HepG2 (cell line): ENCODE measurements at regions not wholly inside any gene's neighbourhood (a gene's known extent, or its start where the extent isn't known, plus 50 kb on each side); places are given as distances from the start of the nearest gene placed in this dataset.

Experiments
- BORCS8-MEF2B ChIP-seq: sonication (generic); formaldehyde crosslinking; IDR thresholded peaks from 2 replicates; pipeline ENCODE4 v1.8.0; 2022; ENCODE audit warnings: mild to moderate bottlenecking, missing genetic modification reagents
- DMAP1 ChIP-seq: IDR thresholded peaks from 2 replicates; pipeline ENCODE4 v1.6.1; 2016
- EHMT2 ChIP-seq: fragments of 200-600 bp; sonication (generic); IDR thresholded peaks from 2 replicates; pipeline ENCODE4 v1.7.0; 2017; ENCODE audit warnings: antibody characterized with exemption, low read depth, low read length, borderline replicate concordance
- ELF1 ChIP-seq: sonication (generic); formaldehyde crosslinking; IDR thresholded peaks from 2 replicates; pipeline ENCODE4 v1.4.0; 2020; ENCODE audit warnings: missing genetic modification reagents
- FOXA3 ChIP-seq: IDR thresholded peaks from 2 replicates; pipeline ENCODE4 v1.6.1; 2016; ENCODE audit warnings: missing genetic modification reagents, missing compliant biosample characterization
- FOXK1 ChIP-seq: sonication (generic); formaldehyde crosslinking; IDR thresholded peaks from 2 replicates; pipeline ENCODE4 v1.4.0; 2020; ENCODE audit warnings: low read depth, missing genetic modification reagents, borderline replicate concordance
- FOXP1 ChIP-seq, 2 experiments: fragments of 450-650 bp in 1 of 2; IDR thresholded peaks; 2 replicates each; pipeline ENCODE4 v1.6.1; 2017 to 2018; ENCODE audit warnings: antibody characterized with exemption in 1 of 2
- GATAD1 ChIP-seq: IDR thresholded peaks from 2 replicates; pipeline ENCODE4 v1.6.1; 2016; ENCODE audit warnings: missing genetic modification reagents, missing compliant biosample characterization
- MED1 ChIP-seq: sonication (generic); formaldehyde crosslinking; IDR thresholded peaks from 2 replicates; pipeline ENCODE4 v1.4.0; 2020; ENCODE audit warnings: missing genetic modification reagents
- NCOA2 ChIP-seq: sonication (generic); formaldehyde crosslinking; IDR thresholded peaks from 2 replicates; pipeline ENCODE4 v1.8.0; 2022; ENCODE audit warnings: inconsistent platforms
- NR1H2 ChIP-seq: sonication (generic); formaldehyde crosslinking; IDR thresholded peaks from 2 replicates; pipeline ENCODE4 v1.8.1; 2022; ENCODE audit warnings: low read depth, missing genetic modification reagents, borderline replicate concordance
- NR2F1 ChIP-seq, 2 experiments: fragments of 450-650 bp in 1 of 2; formaldehyde crosslinking in 1 of 2; IDR thresholded peaks; 2 replicates each; pipeline versions ENCODE4 v1.5.0 to v1.6.1; 2016 to 2020; ENCODE audit warnings: mild to moderate bottlenecking in 1 of 2, missing compliant biosample characterization in 1 of 2, missing genetic modification reagents in 1 of 2, moderate library complexity in 1 of 2
- PHF5A ChIP-seq: IDR thresholded peaks from one replicate; pipeline ENCODE4 v1.6.1; 2018; ENCODE audit warnings: low read depth, missing genetic modification reagents; ENCODE audit not compliant: unreplicated experiment
- POLR2AphosphoS2 ChIP-seq: IDR thresholded peaks from 2 replicates; pipeline ENCODE4 v1.6.1; 2011; ENCODE audit warnings: low read depth, low read length, improper control_type of control experiment
- SMARCE1 ChIP-seq: fragments of 450-650 bp; IDR thresholded peaks from 2 replicates; pipeline ENCODE4 v1.6.1; 2017; ENCODE audit warnings: borderline replicate concordance
- SP140L ChIP-seq: sonication (generic); formaldehyde crosslinking; IDR thresholded peaks from 2 replicates; pipeline ENCODE4 v1.4.0; 2020; ENCODE audit warnings: missing genetic modification reagents, borderline replicate concordance
- TEAD3 ChIP-seq: optimal IDR thresholded peaks from 2 replicates; pipeline ENCODE3; 2016; ENCODE audit warnings: borderline replicate concordance
- TP53 ChIP-seq: sonication (generic); formaldehyde crosslinking; conservative IDR thresholded peaks from 2 replicates; pipeline ENCODE4 v1.4.0; 2020; ENCODE audit warnings: missing genetic modification reagents
- TRAFD1 ChIP-seq: sonication (generic); formaldehyde crosslinking; IDR thresholded peaks from 2 replicates; pipeline ENCODE4 v1.5.1; 2020; ENCODE audit warnings: missing genetic modification reagents, mild to moderate bottlenecking, borderline replicate concordance
- YEATS4 ChIP-seq: sonication (generic); formaldehyde crosslinking; IDR thresholded peaks from 2 replicates; pipeline ENCODE4 v1.4.0; 2020; ENCODE audit warnings: missing genetic modification reagents, borderline replicate concordance
- ZFP37 ChIP-seq: sonication (generic); formaldehyde crosslinking; IDR thresholded peaks from 2 replicates; pipeline ENCODE4 v1.4.0; 2020; ENCODE audit warnings: missing genetic modification reagents, borderline replicate concordance
- ZNF512 ChIP-seq: sonication (generic); formaldehyde crosslinking; IDR thresholded peaks from 2 replicates; pipeline ENCODE4 v1.4.0; 2020; ENCODE audit warnings: mild to moderate bottlenecking, missing genetic modification reagents
- ZNF720 ChIP-seq: sonication (generic); formaldehyde crosslinking; IDR thresholded peaks from 2 replicates; pipeline ENCODE4 v1.4.0; 2020; ENCODE audit warnings: missing genetic modification reagents
- TF ChIP-seq, protein P1 (sequence below): IDR thresholded peaks from 2 replicates; pipeline ENCODE4 v1.6.1; 2018; ENCODE audit warnings: missing genetic modification reagents
- TF ChIP-seq, protein P2 (sequence below): sonication (generic); formaldehyde crosslinking; conservative IDR thresholded peaks from 2 replicates; pipeline ENCODE4 v1.4.0; 2020; ENCODE audit warnings: mild to moderate bottlenecking, missing genetic modification reagents, moderate library complexity

DNA sequence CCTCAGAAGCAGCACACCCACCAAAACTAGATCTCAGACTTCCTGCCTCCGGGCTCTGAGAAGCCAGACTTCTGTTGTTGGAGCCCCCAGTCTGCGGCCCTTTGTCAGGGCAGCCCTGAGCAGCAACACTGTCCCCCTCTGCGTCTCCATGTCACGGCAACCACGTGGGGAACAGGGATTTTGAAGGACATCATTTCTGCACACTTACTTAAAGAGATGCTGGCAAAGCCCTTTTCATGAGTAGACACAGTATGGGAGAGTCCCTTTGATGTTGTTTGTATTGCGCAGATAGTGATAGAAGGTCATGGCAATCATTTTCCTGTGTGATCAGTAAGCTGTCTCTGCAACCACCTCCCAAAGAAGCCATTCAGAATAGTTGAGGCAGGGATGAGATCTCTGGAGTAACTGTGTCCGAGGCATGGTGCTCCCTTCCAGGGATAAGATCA, 69.1 kb upstream of the ID2 start (continued):
- TF ChIP-seq SP140L (CRISPR knock-in tag), result no peak
- peak; percentile 73 for TF ChIP-seq MED1 (CRISPR knock-in tag)
- no peak for TF ChIP-seq ZNF512 (CRISPR knock-in tag)
- TF ChIP-seq FOXK1 (CRISPR knock-in tag), result no peak
- no peak for TF ChIP-seq TRAFD1 (CRISPR knock-in tag)
- no peak for TF ChIP-seq NR1H2 (CRISPR knock-in tag)
- TF ChIP-seq POLR2AphosphoS2, result no peak
- TF ChIP-seq FOXP1 (IDR thresholded peaks at IDR 0.05), result no peak
- TF ChIP-seq FOXP1 (CRISPR knock-in tag; IDR thresholded peaks at IDR 0.05), result peak; percentile 72
- TF ChIP-seq, protein P1, sequence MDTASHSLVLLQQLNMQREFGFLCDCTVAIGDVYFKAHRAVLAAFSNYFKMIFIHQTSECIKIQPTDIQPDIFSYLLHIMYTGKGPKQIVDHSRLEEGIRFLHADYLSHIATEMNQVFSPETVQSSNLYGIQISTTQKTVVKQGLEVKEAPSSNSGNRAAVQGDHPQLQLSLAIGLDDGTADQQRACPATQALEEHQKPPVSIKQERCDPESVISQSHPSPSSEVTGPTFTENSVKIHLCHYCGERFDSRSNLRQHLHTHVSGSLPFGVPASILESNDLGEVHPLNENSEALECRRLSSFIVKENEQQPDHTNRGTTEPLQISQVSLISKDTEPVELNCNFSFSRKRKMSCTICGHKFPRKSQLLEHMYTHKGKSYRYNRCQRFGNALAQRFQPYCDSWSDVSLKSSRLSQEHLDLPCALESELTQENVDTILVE (CRISPR knock-in tag), result peak; percentile 41; the same call in 1 of the 2 replicates
- TF ChIP-seq ELF1 (CRISPR knock-in tag), result no peak
- TF ChIP-seq, protein P2, sequence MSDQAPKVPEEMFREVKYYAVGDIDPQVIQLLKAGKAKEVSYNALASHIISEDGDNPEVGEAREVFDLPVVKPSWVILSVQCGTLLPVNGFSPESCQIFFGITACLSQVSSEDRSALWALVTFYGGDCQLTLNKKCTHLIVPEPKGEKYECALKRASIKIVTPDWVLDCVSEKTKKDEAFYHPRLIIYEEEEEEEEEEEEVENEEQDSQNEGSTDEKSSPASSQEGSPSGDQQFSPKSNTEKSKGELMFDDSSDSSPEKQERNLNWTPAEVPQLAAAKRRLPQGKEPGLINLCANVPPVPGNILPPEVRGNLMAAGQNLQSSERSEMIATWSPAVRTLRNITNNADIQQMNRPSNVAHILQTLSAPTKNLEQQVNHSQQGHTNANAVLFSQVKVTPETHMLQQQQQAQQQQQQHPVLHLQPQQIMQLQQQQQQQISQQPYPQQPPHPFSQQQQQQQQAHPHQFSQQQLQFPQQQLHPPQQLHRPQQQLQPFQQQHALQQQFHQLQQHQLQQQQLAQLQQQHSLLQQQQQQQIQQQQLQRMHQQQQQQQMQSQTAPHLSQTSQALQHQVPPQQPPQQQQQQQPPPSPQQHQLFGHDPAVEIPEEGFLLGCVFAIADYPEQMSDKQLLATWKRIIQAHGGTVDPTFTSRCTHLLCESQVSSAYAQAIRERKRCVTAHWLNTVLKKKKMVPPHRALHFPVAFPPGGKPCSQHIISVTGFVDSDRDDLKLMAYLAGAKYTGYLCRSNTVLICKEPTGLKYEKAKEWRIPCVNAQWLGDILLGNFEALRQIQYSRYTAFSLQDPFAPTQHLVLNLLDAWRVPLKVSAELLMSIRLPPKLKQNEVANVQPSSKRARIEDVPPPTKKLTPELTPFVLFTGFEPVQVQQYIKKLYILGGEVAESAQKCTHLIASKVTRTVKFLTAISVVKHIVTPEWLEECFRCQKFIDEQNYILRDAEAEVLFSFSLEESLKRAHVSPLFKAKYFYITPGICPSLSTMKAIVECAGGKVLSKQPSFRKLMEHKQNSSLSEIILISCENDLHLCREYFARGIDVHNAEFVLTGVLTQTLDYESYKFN, result peak; percentile 74
- peak; percentile 54 to 64; a peak in 2 of 4 replicates for TF ChIP-seq NR2F1 (CRISPR knock-in tag; IDR thresholded peaks at IDR 0.05)
- no peak for TF ChIP-seq SMARCE1
- TF ChIP-seq DMAP1 (CRISPR knock-in tag), result peak; percentile 45; the same call in 1 of the 2 replicates
- peak; percentile 89 for TF ChIP-seq NCOA2 (CRISPR knock-in tag)
- TF ChIP-seq ZFP37, result no peak
- TF ChIP-seq BORCS8-MEF2B (CRISPR knock-in tag), result 0 out of 2 replicates have a peak, but pooled peaks have one; percentile 20
- peak; percentile 42 for TF ChIP-seq TEAD3 (CRISPR knock-in tag)
- TF ChIP-seq ZNF720, result no peak
- TF ChIP-seq PHF5A (CRISPR knock-in tag), result no peak
- no peak for TF ChIP-seq TP53 (CRISPR knock-in tag)
- no peak for TF ChIP-seq YEATS4
- TF ChIP-seq EHMT2, result no peak
- TF ChIP-seq GATAD1, result no peak
- TF ChIP-seq FOXA3 (CRISPR knock-in tag), result peak; percentile 78
